GM21529 (cell line): ENCODE measurements at regions not wholly inside any gene's neighbourhood (a gene's known extent, or its start where the extent isn't known, plus 50 kb on each side); places are given as distances from the start of the nearest gene placed in this dataset.
"Not testable (repeated sequence)": the region's sequence is repeated elsewhere in the genome, so short reads cannot be mapped to it uniquely, and the experiment has no call there.

Experiments used
- ATAC-seq: cut with Tn5 transposase; IDR thresholded peaks from one replicate; pipeline ENCODE4 v1.9.1; 2021; ENCODE audit not compliant: unreplicated experiment

DNA sequence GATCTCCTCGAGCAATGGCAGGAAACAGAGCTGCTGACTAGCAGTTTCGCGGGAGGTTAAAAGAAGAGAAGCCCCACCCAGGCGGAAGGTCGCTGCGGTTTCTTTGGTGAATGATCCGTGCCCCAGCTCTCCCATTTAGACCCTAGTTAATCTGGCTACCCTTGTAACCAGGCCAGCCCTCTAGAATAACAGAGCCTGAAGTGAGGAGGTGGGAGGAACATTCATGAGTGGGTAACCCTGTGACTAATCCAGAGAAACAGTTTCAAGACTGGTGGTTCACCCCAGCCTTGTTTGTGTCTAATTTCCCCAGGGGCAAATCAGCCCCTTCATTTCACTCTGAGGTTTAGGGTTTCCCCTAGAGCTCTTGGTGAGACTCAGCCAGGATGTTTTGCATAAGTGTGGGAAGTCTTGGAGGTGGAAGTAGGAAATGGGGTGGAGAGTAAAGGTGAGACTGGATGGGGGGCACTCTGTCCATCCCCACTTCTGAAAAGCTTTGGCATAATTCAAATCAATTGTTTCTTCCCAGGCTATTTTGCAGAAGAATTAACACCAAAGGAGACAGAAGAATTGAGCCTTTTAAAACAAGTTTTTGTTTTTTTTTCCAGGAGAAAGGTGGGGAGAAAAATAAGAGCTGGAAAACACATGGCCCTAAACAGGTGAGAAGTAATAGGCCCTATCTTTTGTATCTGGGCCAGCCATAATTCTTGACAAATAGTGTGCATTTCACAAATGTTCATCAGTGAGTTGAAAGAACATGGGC lies 303.1 kb downstream of the RPLP1 start:
- ATAC-seq = peak; percentile 88

DNA sequence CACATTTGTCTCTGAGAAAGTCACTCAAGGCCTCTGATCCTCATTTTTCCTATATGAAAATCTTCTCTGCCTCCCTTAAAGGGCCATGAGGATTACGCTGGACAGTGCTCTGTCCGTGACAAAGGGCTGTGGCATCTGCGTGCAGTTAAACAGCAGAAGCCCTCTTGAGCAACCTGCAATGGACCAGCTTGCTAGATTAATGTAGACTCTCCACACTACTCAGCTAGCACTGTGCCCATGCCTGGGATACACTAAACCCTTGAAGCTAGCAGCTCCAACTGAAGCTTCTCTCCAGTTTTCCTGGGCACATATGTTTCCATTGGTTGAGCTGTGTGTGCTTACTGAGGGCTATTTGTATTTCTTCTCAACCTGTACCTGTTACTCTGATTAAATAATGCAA lies 303.8 kb downstream of the RPLP1 start:
- ATAC-seq = no peak

- no peak for ATAC-seq
Measured at GRCh38 chr15:69757186-69757585, 304.6 kb downstream of the RPLP1 start.

GRCh38 chr15:69758291-69758771 lies 305.7 kb downstream of the RPLP1 start:
- ATAC-seq = no peak

GRCh38 chr15:69758810-69759790 lies 306.5 kb downstream of the RPLP1 start:
- ATAC-seq = no peak

GRCh38 chr15:69760258-69760845 lies 307.7 kb downstream of the RPLP1 start:
- no peak for ATAC-seq

DNA sequence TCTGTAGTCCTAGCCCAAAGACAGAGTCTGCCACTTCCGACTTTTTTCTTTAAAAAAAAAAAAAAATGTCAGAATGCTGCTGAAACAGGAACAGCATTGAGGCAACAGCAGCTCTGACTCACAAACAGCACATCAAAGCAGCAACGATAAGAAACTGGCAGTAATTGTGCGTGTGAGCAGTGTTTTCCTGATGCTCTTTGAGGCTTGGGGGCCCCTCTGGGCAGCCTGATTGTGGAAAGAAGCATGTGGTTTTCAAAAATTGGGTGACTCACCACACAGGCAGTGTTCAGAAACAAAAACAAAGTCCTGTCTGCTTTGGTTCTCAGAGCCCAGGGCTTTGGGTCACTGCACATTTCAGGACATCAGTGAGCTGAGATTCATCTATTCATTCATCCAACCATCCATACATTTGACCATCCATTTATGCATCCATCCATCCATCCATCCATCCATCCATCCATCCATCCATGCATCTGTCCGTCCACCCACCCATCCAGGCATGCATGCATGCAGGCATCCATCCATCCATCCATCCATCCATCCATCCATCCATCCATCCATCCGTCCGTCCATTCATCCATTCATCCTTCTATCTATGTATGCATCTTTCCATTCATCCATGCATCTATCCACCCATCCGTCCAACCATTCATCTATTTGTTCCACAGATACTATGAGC lies 308.4 kb downstream of the RPLP1 start:
- ATAC-seq = peak; percentile 61

- no peak for ATAC-seq
Measured at GRCh38 chr15:69762373-69763148, 309.9 kb downstream of the RPLP1 start.

DNA sequence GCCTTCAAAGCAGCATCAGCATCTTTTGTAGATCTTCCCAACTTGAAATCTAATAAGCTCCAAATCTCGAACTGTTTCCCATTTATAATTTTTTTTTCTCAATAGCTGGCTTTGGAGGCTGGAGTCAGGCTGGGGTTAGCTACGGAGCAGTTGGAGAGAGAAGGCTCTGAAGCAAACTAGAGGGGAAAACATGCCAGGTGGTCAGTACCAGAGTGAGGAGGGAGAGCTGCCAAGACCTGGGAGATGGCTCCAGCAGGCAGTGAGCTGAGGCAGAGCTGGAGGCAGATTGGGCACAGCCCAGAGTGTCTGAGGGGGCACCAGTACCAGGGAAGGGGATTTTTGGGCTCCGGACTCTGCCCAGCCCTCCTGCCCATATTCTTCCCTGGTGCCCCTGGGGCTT lies 311.2 kb downstream of the RPLP1 start:
- no peak for ATAC-seq

DNA sequence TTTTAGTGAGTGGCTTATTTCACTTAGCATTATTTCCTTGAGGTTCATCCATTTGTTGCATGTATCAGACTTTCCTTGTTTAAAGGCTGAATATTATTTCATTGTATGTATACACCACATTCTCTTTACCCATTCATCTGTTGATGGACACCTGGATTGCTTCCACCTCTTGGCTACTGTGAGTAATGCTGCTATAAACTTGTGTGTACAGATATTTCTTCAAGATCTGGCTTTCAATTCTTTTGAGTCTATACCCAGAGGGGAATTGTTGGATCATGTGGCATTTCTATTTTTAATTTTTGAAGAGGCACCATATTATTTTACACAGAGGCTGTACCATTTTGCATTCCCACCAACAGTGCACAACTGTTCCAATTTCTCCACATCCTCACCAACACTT lies 313.5 kb downstream of the RPLP1 start:
- ATAC-seq = no peak

DNA sequence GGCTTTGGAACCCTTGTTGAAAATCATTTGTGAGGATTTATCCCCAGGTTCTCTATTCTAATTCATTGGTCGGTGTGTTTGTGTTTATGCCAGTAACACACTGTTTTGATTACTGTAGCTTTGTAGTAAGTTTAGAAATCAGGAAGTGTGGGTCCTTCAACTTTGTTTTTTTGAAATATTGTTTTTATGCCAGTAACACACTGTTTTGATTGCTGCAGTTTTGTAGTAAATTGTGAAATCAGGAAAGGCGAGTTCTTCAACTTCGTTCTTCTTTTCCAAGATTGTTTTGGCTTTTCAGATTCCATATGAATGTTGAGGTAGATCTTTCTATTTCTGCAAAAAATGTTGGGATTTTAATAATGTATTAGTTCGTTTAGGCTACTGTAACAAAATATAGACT lies 314.6 kb downstream of the RPLP1 start:
- no peak for ATAC-seq

DNA sequence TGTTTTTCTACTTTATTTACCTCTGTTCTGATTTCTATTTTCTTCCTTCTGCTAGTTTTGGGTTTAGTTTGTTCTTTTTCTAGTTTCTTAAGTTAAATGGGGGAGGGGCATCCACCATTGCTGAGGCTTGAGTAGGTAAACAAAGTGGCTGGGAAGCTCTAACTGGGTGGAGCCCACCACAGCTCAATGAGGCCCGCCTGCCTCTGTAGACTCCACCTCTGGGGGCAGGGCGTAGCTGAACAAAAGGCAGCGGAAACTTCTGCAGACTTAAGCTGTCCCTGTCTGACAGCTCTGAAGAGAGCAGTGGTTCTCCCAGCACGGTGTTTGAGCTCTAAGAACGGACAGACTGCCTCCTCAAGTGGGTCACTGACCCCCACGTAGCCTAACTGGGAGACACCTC lies 316.7 kb downstream of the RPLP1 start:
- ATAC-seq = not testable (repeated sequence)

GRCh38 chr15:69774258-69774657 lies 321.6 kb downstream of the RPLP1 start:
- not testable (repeated sequence) for ATAC-seq

GRCh38 chr15:69774711-69775110 lies 322.1 kb downstream of the RPLP1 start:
- ATAC-seq = not testable (repeated sequence)

GRCh38 chr15:69777356-69777755 lies 320.4 kb downstream of the TLE3 start:
- no peak for ATAC-seq

GRCh38 chr15:69780374-69780773 lies 317.3 kb downstream of the TLE3 start:
- no peak for ATAC-seq

- ATAC-seq = no peak
Measured at GRCh38 chr15:69780981-69781380, 316.7 kb downstream of the TLE3 start.

- ATAC-seq = no peak
Measured at GRCh38 chr15:69781411-69782125, 316.1 kb downstream of the TLE3 start.

GRCh38 chr15:69782139-69782658 lies 315.5 kb downstream of the TLE3 start:
- ATAC-seq = no peak
